HepG2 (cell line): ENCODE measurements at regions not wholly inside any gene's neighbourhood (a gene's known extent, or its start where the extent isn't known, plus 50 kb on each side); places are given as distances from the start of the nearest gene placed in this dataset.

Experiments used
- CC2D1A ChIP-seq: sonication (generic); formaldehyde crosslinking; IDR thresholded peaks from 2 replicates; pipeline ENCODE4 v1.8.1; 2023; ENCODE audit warnings: mild to moderate bottlenecking, missing genetic modification reagents
- CEBPG ChIP-seq: IDR thresholded peaks from 2 replicates; pipeline ENCODE4 v1.6.1; 2016
- CREB1 ChIP-seq, 2 experiments: fragments of 450-650 bp in 1 of 2; IDR thresholded peaks; 2 replicates each; pipeline ENCODE4 v1.6.1; 2016 to 2017; ENCODE audit warnings: control low read depth in 1 of 2, mild to moderate bottlenecking in 1 of 2, missing compliant biosample characterization in 1 of 2, missing genetic modification characterization in 1 of 2
- JUNB ChIP-seq: sonication (generic); formaldehyde crosslinking; IDR thresholded peaks from 2 replicates; pipeline ENCODE4 v1.8.0; 2022; ENCODE audit warnings: missing genetic modification reagents, mild to moderate bottlenecking, borderline replicate concordance
- MAZ ChIP-seq, 2 experiments: sonication (generic) in 1 of 2; formaldehyde crosslinking in 1 of 2; IDR thresholded peaks; 2 replicates each; pipeline versions ENCODE4 v1.5.0 to v1.6.1; 2012 to 2020; ENCODE audit warnings: low read depth in 2 of 2, mild to moderate bottlenecking in 2 of 2, borderline replicate concordance in 1 of 2, improper control_type of control experiment in 1 of 2, low read length in 1 of 2, missing genetic modification reagents in 1 of 2, moderate library complexity in 1 of 2
- RBAK ChIP-seq: sonication (generic); formaldehyde crosslinking; IDR thresholded peaks from 2 replicates; pipeline ENCODE4 v1.5.1; 2020; ENCODE audit warnings: mild to moderate bottlenecking, missing genetic modification reagents
- REL ChIP-seq: sonication (generic); formaldehyde crosslinking; conservative IDR thresholded peaks from 2 replicates; pipeline ENCODE4 v1.8.0; 2022; ENCODE audit warnings: mild to moderate bottlenecking, missing genetic modification reagents, moderate library complexity
- SRSF4 ChIP-seq: fragments of 200-400 bp; formaldehyde crosslinking; IDR thresholded peaks from one replicate; pipeline ENCODE4 v1.6.1; 2018; ENCODE audit warnings: mild to moderate bottlenecking, low read depth, low read length, moderate library complexity; ENCODE audit not compliant: poor library complexity, severe bottlenecking
- YY1 ChIP-seq: IDR thresholded peaks from 2 replicates; pipeline ENCODE4 v1.6.1; 2011; ENCODE audit warnings: low read length, low read depth, moderate library complexity, mild to moderate bottlenecking; ENCODE audit not compliant: insufficient read depth, insufficient replicate concordance
- ZNF24 ChIP-seq: fragments of 450-650 bp; IDR thresholded peaks from 2 replicates; pipeline ENCODE4 v1.6.1; 2017; ENCODE audit warnings: antibody characterized with exemption, mild to moderate bottlenecking
- ZNF33B ChIP-seq: sonication (generic); formaldehyde crosslinking; IDR thresholded peaks from 2 replicates; pipeline ENCODE4 v1.5.1; 2020; ENCODE audit warnings: mild to moderate bottlenecking, missing genetic modification reagents
- ZNF407 ChIP-seq: sonication (generic); formaldehyde crosslinking; IDR thresholded peaks from one replicate; pipeline ENCODE4 v1.5.1; 2020; ENCODE audit warnings: mild to moderate bottlenecking, missing genetic modification reagents; ENCODE audit errors: not compliant biosample characterization
- TF ChIP-seq, protein P1 (sequence below): sonication (generic); formaldehyde crosslinking; IDR thresholded peaks from 2 replicates; pipeline ENCODE4 v1.4.0; 2020; ENCODE audit warnings: missing genetic modification reagents, borderline replicate concordance

GRCh38 chr5:62199792-62200716 lies 106.0 kb upstream of the KIF2A start:
- TF ChIP-seq ZNF407 (CRISPR knock-in tag) (no peak), ZNF24 (no peak), CC2D1A (no peak), RBAK (CRISPR knock-in tag) (no peak), CEBPG (CRISPR knock-in tag) (no peak), SRSF4 (no peak), JUNB (CRISPR knock-in tag) (no peak), MAZ (IDR thresholded peaks at IDR 0.05; ENCODE audit: borderline replicate concordance, low read depth, low read length) (no peak), MAZ (CRISPR knock-in tag; IDR thresholded peaks at IDR 0.05; ENCODE audit: low read depth) (no peak), YY1 (no peak), ZNF33B (CRISPR knock-in tag) (no peak), CREB1 (IDR thresholded peaks at IDR 0.05) (no peak), CREB1 (CRISPR knock-in tag; IDR thresholded peaks at IDR 0.05) (no peak), REL (CRISPR knock-in tag) (no peak)
- TF ChIP-seq, protein P1, sequence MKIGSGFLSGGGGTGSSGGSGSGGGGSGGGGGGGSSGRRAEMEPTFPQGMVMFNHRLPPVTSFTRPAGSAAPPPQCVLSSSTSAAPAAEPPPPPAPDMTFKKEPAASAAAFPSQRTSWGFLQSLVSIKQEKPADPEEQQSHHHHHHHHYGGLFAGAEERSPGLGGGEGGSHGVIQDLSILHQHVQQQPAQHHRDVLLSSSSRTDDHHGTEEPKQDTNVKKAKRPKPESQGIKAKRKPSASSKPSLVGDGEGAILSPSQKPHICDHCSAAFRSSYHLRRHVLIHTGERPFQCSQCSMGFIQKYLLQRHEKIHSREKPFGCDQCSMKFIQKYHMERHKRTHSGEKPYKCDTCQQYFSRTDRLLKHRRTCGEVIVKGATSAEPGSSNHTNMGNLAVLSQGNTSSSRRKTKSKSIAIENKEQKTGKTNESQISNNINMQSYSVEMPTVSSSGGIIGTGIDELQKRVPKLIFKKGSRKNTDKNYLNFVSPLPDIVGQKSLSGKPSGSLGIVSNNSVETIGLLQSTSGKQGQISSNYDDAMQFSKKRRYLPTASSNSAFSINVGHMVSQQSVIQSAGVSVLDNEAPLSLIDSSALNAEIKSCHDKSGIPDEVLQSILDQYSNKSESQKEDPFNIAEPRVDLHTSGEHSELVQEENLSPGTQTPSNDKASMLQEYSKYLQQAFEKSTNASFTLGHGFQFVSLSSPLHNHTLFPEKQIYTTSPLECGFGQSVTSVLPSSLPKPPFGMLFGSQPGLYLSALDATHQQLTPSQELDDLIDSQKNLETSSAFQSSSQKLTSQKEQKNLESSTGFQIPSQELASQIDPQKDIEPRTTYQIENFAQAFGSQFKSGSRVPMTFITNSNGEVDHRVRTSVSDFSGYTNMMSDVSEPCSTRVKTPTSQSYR = no peak
